ENCODE measurements at regions not wholly inside any gene's neighbourhood (a gene's known extent, or its start where the extent isn't known, plus 50 kb on each side); places are given as distances from the start of the nearest gene placed in this dataset.

- peak; percentile 74 for TF ChIP-seq CTCF (IDR thresholded peaks at IDR 0.05)
- TF ChIP-seq ZFX (IDR thresholded peaks at IDR 0.05; ENCODE audit: borderline replicate concordance), result no peak
- H3K27ac ChIP-seq, result no peak overlapping the region
Observed at GRCh38 chr5:50922942-50923767, 256.7 kb downstream of the PARP8 start.

- TF ChIP-seq CTCF (IDR thresholded peaks at IDR 0.05) (no peak), ZFX (IDR thresholded peaks at IDR 0.05; ENCODE audit: borderline replicate concordance) (no peak)
- H3K27ac ChIP-seq, result no peak overlapping the region
Observed at GRCh38 chr5:50923768-50924494, 257.5 kb downstream of the PARP8 start.

GRCh38 chr5:50927953-50928352 lies 261.5 kb downstream of the PARP8 start:
- TF ChIP-seq ZFX (IDR thresholded peaks at IDR 0.05; ENCODE audit: borderline replicate concordance), result no peak
- TF ChIP-seq CTCF (IDR thresholded peaks at IDR 0.05), result no peak
- H3K27ac ChIP-seq, result no peak overlapping the region

GRCh38 chr5:50929174-50929573 lies 262.7 kb downstream of the PARP8 start:
- no peak overlapping the region for H3K27ac ChIP-seq
- no peak for TF ChIP-seq ZFX (IDR thresholded peaks at IDR 0.05; ENCODE audit: borderline replicate concordance)
- no peak for TF ChIP-seq CTCF (IDR thresholded peaks at IDR 0.05)

GRCh38 chr5:50934343-50934742 lies 267.9 kb downstream of the PARP8 start:
- H3K27ac ChIP-seq, result no peak overlapping the region
- no peak for TF ChIP-seq ZFX (IDR thresholded peaks at IDR 0.05; ENCODE audit: borderline replicate concordance)
- no peak for TF ChIP-seq CTCF (IDR thresholded peaks at IDR 0.05)

GRCh38 chr5:50945139-50945538 lies 278.7 kb downstream of the PARP8 start:
- TF ChIP-seq CTCF (IDR thresholded peaks at IDR 0.05) (no peak), ZFX (IDR thresholded peaks at IDR 0.05; ENCODE audit: borderline replicate concordance) (no peak)

More at GRCh38 chr5:50945139-50945538, 278.7 kb downstream of the PARP8 start:
- H3K27ac ChIP-seq, result no peak overlapping the region
